Liver (tissue), 8 donors: ENCODE measurements at regions not wholly inside any gene's neighbourhood (a gene's known extent, or its start where the extent isn't known, plus 50 kb on each side); places are given as distances from the start of the nearest gene placed in this dataset.

Source experiments
- DNase-seq: peaks from one replicate; pipeline ENCODE4 v3.0.0-alpha.2; 2017; ENCODE audit warnings: low spot score
- H3K27ac ChIP-seq, 2 donors: one replicate each; pipeline ENCODE4 v1.7.0; 2013; ENCODE audit warnings: inconsistent platforms in 2 of 2, low read length in 2 of 2, control low read depth in 1 of 2, low read depth in 1 of 2, mild to moderate bottlenecking in 1 of 2
- H3K27me3 ChIP-seq, 4 donors: one replicate each; pipeline versions ENCODE4 v1.6.1 to v1.7.0; 2013; ENCODE audit warnings: low read length in 3 of 4, inconsistent platforms in 1 of 4, mild to moderate bottlenecking in 1 of 4, moderate library complexity in 1 of 4; ENCODE audit not compliant: control insufficient read depth in 4 of 4, insufficient read depth in 4 of 4
- H3K36me3 ChIP-seq, 4 donors: one replicate each; pipeline versions ENCODE4 v1.6.1 to v1.7.0; 2013; ENCODE audit warnings: low read length in 3 of 4, mild to moderate bottlenecking in 3 of 4, low read depth in 1 of 4, moderate library complexity in 1 of 4; ENCODE audit not compliant: control insufficient read depth in 4 of 4, insufficient read depth in 3 of 4
- H3K4me1 ChIP-seq, 4 donors: one replicate each; pipeline versions ENCODE4 v1.6.1 to v1.7.0; 2013; ENCODE audit warnings: low read length in 3 of 4, mild to moderate bottlenecking in 3 of 4, moderate library complexity in 1 of 4; ENCODE audit not compliant: control insufficient read depth in 4 of 4, insufficient read depth in 4 of 4
- H3K4me3 ChIP-seq, 3 donors: one replicate each; pipeline versions ENCODE4 v1.6.1 to v1.7.0; 2013; ENCODE audit warnings: low read length in 3 of 3, control low read depth in 1 of 3, low read depth in 1 of 3, mild to moderate bottlenecking in 1 of 3
- H3K9ac ChIP-seq, 2 donors: one replicate each; pipeline ENCODE4 v1.7.0; 2013; ENCODE audit warnings: low read length in 2 of 2, mild to moderate bottlenecking in 2 of 2, moderate library complexity in 2 of 2, control low read depth in 1 of 2, low read depth in 1 of 2
- H3K9me3 ChIP-seq, 4 donors: one replicate each; pipeline versions ENCODE4 v1.6.1 to v1.7.0; 2013; ENCODE audit warnings: low read length in 3 of 4; ENCODE audit not compliant: control insufficient read depth in 4 of 4
- CTCF ChIP-seq: fragments of 150-350 bp; IDR thresholded peaks from 2 replicates; pipeline ENCODE4 v1.5.1; 2017; ENCODE audit warnings: improper control_type of control experiment, low read depth, low read length; ENCODE audit not compliant: missing input control
- EGR1 ChIP-seq, 2 donors: IDR thresholded peaks; 2 replicates each; pipeline ENCODE4 v1.6.1; 2016 to 2018; ENCODE audit warnings: antibody characterized with exemption in 2 of 2, low read depth in 2 of 2
- FOXA1 ChIP-seq: IDR thresholded peaks from 2 replicates; pipeline ENCODE4 v1.6.1; 2016; ENCODE audit warnings: antibody characterized with exemption
- FOXA2 ChIP-seq: IDR thresholded peaks from 2 replicates; pipeline ENCODE4 v1.6.1; 2016; ENCODE audit warnings: antibody characterized with exemption
- GABPA ChIP-seq, 2 donors: IDR thresholded peaks in 1 of 2; conservative IDR thresholded peaks in 1 of 2; 2 replicates each; pipeline ENCODE4 v1.6.1; 2016; ENCODE audit warnings: antibody characterized with exemption in 2 of 2, mild to moderate bottlenecking in 1 of 2, moderate library complexity in 1 of 2
- HNF4A ChIP-seq, 2 donors: conservative IDR thresholded peaks; 2 replicates each; pipeline ENCODE4 v1.6.1; 2016; ENCODE audit warnings: antibody characterized with exemption in 2 of 2, mild to moderate bottlenecking in 2 of 2
- HNF4G ChIP-seq: IDR thresholded peaks from 2 replicates; pipeline ENCODE4 v1.6.1; 2016; ENCODE audit warnings: antibody characterized with exemption
- JUND ChIP-seq, 2 donors: IDR thresholded peaks; 2 replicates each; pipeline ENCODE4 v1.6.1; 2016; ENCODE audit warnings: antibody characterized with exemption in 2 of 2
- NR2F2 ChIP-seq: IDR thresholded peaks from 2 replicates; pipeline ENCODE4 v1.6.1; 2016; ENCODE audit warnings: antibody characterized with exemption
- RAD21 ChIP-seq, 2 donors: IDR thresholded peaks; 2 replicates each; pipeline ENCODE4 v1.6.1; 2016; ENCODE audit warnings: antibody characterized with exemption in 2 of 2, mild to moderate bottlenecking in 2 of 2
- REST ChIP-seq: IDR thresholded peaks from 2 replicates; pipeline ENCODE4 v1.6.1; 2016; ENCODE audit warnings: antibody characterized with exemption, mild to moderate bottlenecking
- RXRA ChIP-seq, 2 donors: IDR thresholded peaks; 2 replicates each; pipeline ENCODE4 v1.6.1; 2017 to 2018; ENCODE audit warnings: antibody characterized with exemption in 2 of 2, mild to moderate bottlenecking in 1 of 2
- SP1 ChIP-seq: IDR thresholded peaks from 2 replicates; pipeline ENCODE4 v1.6.1; 2018; ENCODE audit warnings: antibody characterized with exemption, mild to moderate bottlenecking
- TAF1 ChIP-seq: conservative IDR thresholded peaks from 2 replicates; pipeline ENCODE4 v1.6.1; 2016; ENCODE audit warnings: antibody characterized with exemption, mild to moderate bottlenecking
- YY1 ChIP-seq: IDR thresholded peaks from 2 replicates; pipeline ENCODE4 v1.6.1; 2016; ENCODE audit warnings: antibody characterized with exemption, mild to moderate bottlenecking
- ZBTB33 ChIP-seq: IDR thresholded peaks from 2 replicates; pipeline ENCODE4 v1.6.1; 2016; ENCODE audit warnings: antibody characterized with exemption
- WGBS: extraction: QIAGEN DNeasy Blood & Tissue Kit; methylation state at CpG from one replicate; pipeline ENCODE4 v1.1.7; 2013; 5-methylcytosine and 5-hydroxymethylcytosine counted together
- TF ChIP-seq, protein P1 (sequence below): IDR thresholded peaks from 2 replicates; pipeline ENCODE4 v1.6.1; 2016; ENCODE audit warnings: antibody characterized with exemption
- TF ChIP-seq, protein P2 (sequence below): IDR thresholded peaks from 2 replicates; pipeline ENCODE4 v1.6.1; 2016; ENCODE audit warnings: antibody characterized with exemption
- donor health status: healthy.
- donor health status: healthy.
- donor health status: healthy.
- donor health status: healthy.
- donor health status: healthy.

- Histone ChIP-seq H3K9me3 (peaks cover 0 to 2% (median 0%) of the 10 kb centered on the region in 4 donors), H3K27me3 (no peaks in the 10 kb centered on the region), H3K36me3 (no peaks in the 10 kb centered on the region), H3K4me3 (no peak overlapping the region), H3K9ac (no peak overlapping the region), H3K4me1 (peaks cover 6 to 47% (median 31%) of the 10 kb centered on the region in 4 donors), H3K27ac (peak overlapping the region; percentile 69 to 73)
- TF ChIP-seq, protein P1, sequence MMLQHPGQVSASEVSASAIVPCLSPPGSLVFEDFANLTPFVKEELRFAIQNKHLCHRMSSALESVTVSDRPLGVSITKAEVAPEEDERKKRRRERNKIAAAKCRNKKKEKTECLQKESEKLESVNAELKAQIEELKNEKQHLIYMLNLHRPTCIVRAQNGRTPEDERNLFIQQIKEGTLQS, result no peak
- TF ChIP-seq JUND (IDR thresholded peaks at IDR 0.05), result no peak
- no peak for TF ChIP-seq EGR1 (IDR thresholded peaks at IDR 0.05; ENCODE audit: low read depth in 2 of 2)
- no peak for TF ChIP-seq HNF4A (conservative IDR thresholded peaks at IDR 0.05)
- TF ChIP-seq NR2F2, result no peak
- TF ChIP-seq GABPA (IDR thresholded peaks at IDR 0.05 in 1 of 2, conservative IDR thresholded peaks at IDR 0.05 in 1 of 2), result no peak
- 72% methylated on average over 7 of the region's 7 CpGs for WGBS
- no peak for DNase-seq
Measured at GRCh38 chr10:58993480-58994221, 182.8 kb upstream of the PHYHIPL start.

- H3K27me3 ChIP-seq, result no peaks in the 10 kb centered on the region
- no peak for DNase-seq
- H3K27ac ChIP-seq, result peak overlapping the region; percentile 69 to 73
- 31% methylated on average over 4 of the region's 4 CpGs for WGBS
- H3K9me3 ChIP-seq, result peaks cover 0 to 2% (median 0%) of the 10 kb centered on the region in 4 donors
- H3K9ac ChIP-seq, result peak overlapping the region in 1 of 2 donors; percentile 32
- no peak for TF ChIP-seq FOXA2
- peak; percentile 38 to 49 for TF ChIP-seq RAD21 (IDR thresholded peaks at IDR 0.05)
- no peak for TF ChIP-seq FOXA1
- TF ChIP-seq RXRA (IDR thresholded peaks at IDR 0.05), result peak; percentile 59 to 72
- TF ChIP-seq GABPA (IDR thresholded peaks at IDR 0.05 in 1 of 2, conservative IDR thresholded peaks at IDR 0.05 in 1 of 2), result no peak
- peak in 1 of 2 donors; percentile 55 for TF ChIP-seq JUND (IDR thresholded peaks at IDR 0.05)
- peak; percentile 88 for TF ChIP-seq TAF1
- TF ChIP-seq SP1, result peak; percentile 97
- TF ChIP-seq YY1, result peak; percentile 83
- peak; percentile 89 for TF ChIP-seq REST
- peak; percentile 91 for TF ChIP-seq HNF4G
- TF ChIP-seq ZBTB33, result no peak
- TF ChIP-seq, protein P2, sequence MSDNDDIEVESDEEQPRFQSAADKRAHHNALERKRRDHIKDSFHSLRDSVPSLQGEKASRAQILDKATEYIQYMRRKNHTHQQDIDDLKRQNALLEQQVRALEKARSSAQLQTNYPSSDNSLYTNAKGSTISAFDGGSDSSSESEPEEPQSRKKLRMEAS, result no peak
- TF ChIP-seq, protein P1, result peak; percentile 62
- TF ChIP-seq EGR1 (IDR thresholded peaks at IDR 0.05; ENCODE audit: low read depth in 2 of 2), result peak in 1 of 2 donors; percentile 28
- TF ChIP-seq NR2F2, result no peak
- TF ChIP-seq HNF4A (conservative IDR thresholded peaks at IDR 0.05), result peak; percentile 96 to 97
- TF ChIP-seq CTCF, result no peak
- no peaks in the 10 kb centered on the region for H3K36me3 ChIP-seq
- peaks cover 6 to 53% (median 37%) of the 10 kb centered on the region in 4 donors for H3K4me1 ChIP-seq
- H3K4me3 ChIP-seq, result peak overlapping the region in 2 of 3 donors; percentile 15 to 28
Measured at GRCh38 chr10:58994226-58995057, 182.0 kb upstream of the PHYHIPL start.
